ENCODE measurements at regions not wholly inside any gene's neighbourhood (a gene's known extent, or its start where the extent isn't known, plus 50 kb on each side); places are given as distances from the start of the nearest gene placed in this dataset.

- TF ChIP-seq CTCF (IDR thresholded peaks at IDR 0.05) (no peak), POLR2A (IDR thresholded peaks at IDR 0.05) (no peak)
Measured at GRCh38 chr7:112640685-112641084, 149.5 kb downstream of the TMEM168 start.

All from lower leg skin (tissue), 3 donors.